Testis (tissue), 2 donors: ENCODE measurements at regions not wholly inside any gene's neighbourhood (a gene's known extent, or its start where the extent isn't known, plus 50 kb on each side); places are given as distances from the start of the nearest gene placed in this dataset.

ENCODE experiments used
- POLR2A ChIP-seq: fragments of 450-650 bp; IDR thresholded peaks from one replicate; pipeline ENCODE4 v1.6.1; 2017; ENCODE audit warnings: antibody characterized with exemption, mild to moderate bottlenecking, moderate library complexity
- TF ChIP-seq, protein P1 (sequence below), 3 experiments: fragments of 450-650 bp in 2 of 3; fragments of 200-600 bp in 1 of 3; sonication (generic) in 1 of 3; IDR thresholded peaks; one replicate each; pipeline ENCODE4 v1.5.1; 2016 to 2019; ENCODE audit warnings: antibody characterized with exemption in 3 of 3, mild to moderate bottlenecking in 2 of 3, moderate library complexity in 1 of 3

DNA sequence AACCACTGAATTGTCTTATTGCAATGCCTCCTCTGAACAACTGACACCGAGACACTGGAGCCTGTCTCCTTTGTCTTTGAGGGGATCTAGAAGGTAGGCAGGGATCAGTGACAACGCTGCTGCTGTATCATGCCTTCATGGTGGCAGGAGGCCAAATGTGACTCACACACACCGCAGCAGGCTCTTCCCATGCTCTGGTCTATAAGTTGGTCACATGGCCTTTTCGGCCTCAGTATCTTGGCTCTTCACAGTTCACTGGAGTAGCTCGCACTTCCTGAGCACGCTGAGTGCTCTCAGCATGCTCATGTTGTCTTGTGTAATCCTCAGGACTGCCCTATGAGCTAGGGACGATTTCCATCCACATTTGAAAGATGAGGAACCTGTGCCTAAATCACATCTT lies 167.4 kb upstream of the PCSK2 start:
- TF ChIP-seq, protein P1, sequence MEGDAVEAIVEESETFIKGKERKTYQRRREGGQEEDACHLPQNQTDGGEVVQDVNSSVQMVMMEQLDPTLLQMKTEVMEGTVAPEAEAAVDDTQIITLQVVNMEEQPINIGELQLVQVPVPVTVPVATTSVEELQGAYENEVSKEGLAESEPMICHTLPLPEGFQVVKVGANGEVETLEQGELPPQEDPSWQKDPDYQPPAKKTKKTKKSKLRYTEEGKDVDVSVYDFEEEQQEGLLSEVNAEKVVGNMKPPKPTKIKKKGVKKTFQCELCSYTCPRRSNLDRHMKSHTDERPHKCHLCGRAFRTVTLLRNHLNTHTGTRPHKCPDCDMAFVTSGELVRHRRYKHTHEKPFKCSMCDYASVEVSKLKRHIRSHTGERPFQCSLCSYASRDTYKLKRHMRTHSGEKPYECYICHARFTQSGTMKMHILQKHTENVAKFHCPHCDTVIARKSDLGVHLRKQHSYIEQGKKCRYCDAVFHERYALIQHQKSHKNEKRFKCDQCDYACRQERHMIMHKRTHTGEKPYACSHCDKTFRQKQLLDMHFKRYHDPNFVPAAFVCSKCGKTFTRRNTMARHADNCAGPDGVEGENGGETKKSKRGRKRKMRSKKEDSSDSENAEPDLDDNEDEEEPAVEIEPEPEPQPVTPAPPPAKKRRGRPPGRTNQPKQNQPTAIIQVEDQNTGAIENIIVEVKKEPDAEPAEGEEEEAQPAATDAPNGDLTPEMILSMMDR (IDR thresholded peaks at IDR 0.05) = no peak
- TF ChIP-seq POLR2A = no peak
